HFFc6 (cell line): ENCODE measurements at regions not wholly inside any gene's neighbourhood (a gene's known extent, or its start where the extent isn't known, plus 50 kb on each side); places are given as distances from the start of the nearest gene placed in this dataset.
"Not testable (repeated sequence)": the region's sequence is repeated elsewhere in the genome, so short reads cannot be mapped to it uniquely, and the experiment has no call there.

Experiments
- DNase-seq: peaks from one replicate; pipeline ENCODE4 v3.0.0-alpha.2; 2018
- H3K27ac Mint-ChIP-seq: 2 replicates; pipeline ENCODE4 v1.8.0; 2020; ENCODE audit warnings: mild to moderate bottlenecking, mixed read lengths
- H3K27me3 Mint-ChIP-seq: 2 replicates; pipeline ENCODE4 v1.8.0; 2021; ENCODE audit warnings: mild to moderate bottlenecking, moderate library complexity, mixed read lengths; ENCODE audit not compliant: insufficient read depth
- H3K36me3 Mint-ChIP-seq: 2 replicates; pipeline ENCODE4 v1.8.0; 2021; ENCODE audit warnings: low read depth, mixed read lengths
- H3K4me1 Mint-ChIP-seq: 2 replicates; pipeline ENCODE4 v1.8.0; 2020; ENCODE audit warnings: low read depth, mixed read lengths
- H3K4me3 Mint-ChIP-seq: 2 replicates; pipeline ENCODE4 v1.8.0; 2020; ENCODE audit warnings: mild to moderate bottlenecking, moderate library complexity, mixed read lengths
- H3K9me3 Mint-ChIP-seq: 2 replicates; pipeline ENCODE4 v1.8.0; 2020; ENCODE audit warnings: mild to moderate bottlenecking, mixed read lengths
- TF ChIP-seq, protein P1 (sequence below): fragments of 200-600 bp; sonication (generic); IDR thresholded peaks from 2 replicates; pipeline ENCODE4 v1.5.0; 2021; ENCODE audit warnings: antibody characterized with exemption, mild to moderate bottlenecking

DNA sequence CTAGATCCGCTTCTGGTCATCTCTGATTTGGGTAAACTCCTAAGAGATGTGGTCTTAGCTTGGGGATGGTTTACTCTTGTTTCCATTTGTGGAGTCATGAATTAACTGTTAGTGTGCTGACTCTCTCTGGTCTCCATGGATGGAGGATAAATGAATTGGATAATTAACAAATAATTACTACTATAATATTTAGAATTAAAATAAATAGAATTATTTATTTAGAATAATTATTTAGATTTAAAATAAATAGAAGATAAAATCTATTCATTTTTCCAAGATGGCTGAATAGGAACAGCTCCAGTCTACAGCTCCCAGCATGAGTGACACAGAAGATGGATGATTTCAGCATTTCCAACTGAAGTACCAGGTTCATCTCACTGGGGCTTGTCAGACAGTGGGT lies 1587.4 kb upstream of the AGA start:
- DNase-seq: no peak
- Mint-ChIP-seq H3K27me3 (no peaks in the 10 kb centered on the region), H3K27ac (no peak overlapping the region), H3K36me3 (peaks cover 7% of the 10 kb centered on the region; the same call in 1 of the 2 replicates), H3K4me3 (no peak overlapping the region), H3K9me3 (peaks cover 42% of the 10 kb centered on the region), H3K4me1 (no peaks in the 10 kb centered on the region)
- TF ChIP-seq, protein P1, sequence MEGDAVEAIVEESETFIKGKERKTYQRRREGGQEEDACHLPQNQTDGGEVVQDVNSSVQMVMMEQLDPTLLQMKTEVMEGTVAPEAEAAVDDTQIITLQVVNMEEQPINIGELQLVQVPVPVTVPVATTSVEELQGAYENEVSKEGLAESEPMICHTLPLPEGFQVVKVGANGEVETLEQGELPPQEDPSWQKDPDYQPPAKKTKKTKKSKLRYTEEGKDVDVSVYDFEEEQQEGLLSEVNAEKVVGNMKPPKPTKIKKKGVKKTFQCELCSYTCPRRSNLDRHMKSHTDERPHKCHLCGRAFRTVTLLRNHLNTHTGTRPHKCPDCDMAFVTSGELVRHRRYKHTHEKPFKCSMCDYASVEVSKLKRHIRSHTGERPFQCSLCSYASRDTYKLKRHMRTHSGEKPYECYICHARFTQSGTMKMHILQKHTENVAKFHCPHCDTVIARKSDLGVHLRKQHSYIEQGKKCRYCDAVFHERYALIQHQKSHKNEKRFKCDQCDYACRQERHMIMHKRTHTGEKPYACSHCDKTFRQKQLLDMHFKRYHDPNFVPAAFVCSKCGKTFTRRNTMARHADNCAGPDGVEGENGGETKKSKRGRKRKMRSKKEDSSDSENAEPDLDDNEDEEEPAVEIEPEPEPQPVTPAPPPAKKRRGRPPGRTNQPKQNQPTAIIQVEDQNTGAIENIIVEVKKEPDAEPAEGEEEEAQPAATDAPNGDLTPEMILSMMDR: no peak

DNA sequence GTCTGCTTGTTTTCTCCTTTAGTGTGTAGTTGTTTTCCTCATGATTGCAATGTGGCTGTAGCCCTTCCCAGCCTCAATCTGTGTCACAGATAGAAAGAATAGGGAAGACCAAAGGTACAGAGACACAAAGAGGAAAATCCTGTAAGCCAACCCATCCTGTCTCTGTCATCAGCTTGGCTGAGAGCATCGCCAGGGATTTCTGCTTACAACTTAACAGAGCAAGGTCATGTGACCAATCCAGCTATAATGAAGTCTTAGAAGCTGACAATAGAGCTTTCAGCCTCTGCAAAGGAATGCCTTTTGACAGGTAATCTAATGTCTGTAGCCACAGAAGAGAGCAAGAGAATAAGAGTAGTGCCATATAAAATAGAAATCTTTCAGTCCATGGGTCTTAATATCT lies 1598.0 kb upstream of the AGA start:
- H3K27ac Mint-ChIP-seq: no peak overlapping the region
- H3K36me3 Mint-ChIP-seq: no peaks in the 10 kb centered on the region
- DNase-seq: no peak
- TF ChIP-seq, protein P1: no peak
- no peak overlapping the region for H3K4me3 Mint-ChIP-seq
- no peaks in the 10 kb centered on the region; the same call in 1 of the 2 replicates for H3K27me3 Mint-ChIP-seq
- peaks cover 17% of the 10 kb centered on the region for H3K9me3 Mint-ChIP-seq
- no peaks in the 10 kb centered on the region for H3K4me1 Mint-ChIP-seq

DNA sequence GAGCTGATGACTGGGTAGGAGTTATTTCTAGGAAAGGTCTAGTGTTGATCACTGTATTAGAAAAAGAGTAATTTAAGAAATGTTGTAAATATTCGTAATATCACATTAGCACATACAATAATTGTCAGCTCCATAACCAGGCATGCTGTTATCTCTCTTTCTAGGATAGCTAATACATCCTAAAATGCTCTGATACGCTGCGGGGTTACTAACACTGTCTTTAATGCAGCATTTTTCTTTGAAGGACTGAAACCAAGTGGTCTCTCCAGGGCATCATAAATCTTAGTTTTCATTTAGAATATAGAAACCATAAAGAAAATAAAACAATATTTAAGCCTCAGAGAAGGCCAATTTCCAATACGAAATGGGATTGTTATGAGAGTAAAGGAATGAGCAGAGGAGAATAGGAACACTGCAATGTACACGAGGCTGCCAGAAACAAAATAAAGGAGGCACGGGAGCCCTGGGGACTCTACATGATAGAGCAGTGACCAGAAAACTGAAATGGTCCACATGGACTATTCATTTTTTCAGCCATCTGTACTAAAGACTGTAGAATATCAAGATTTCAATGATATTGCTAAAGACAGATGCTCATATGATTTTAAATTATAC lies 1606.7 kb upstream of the AGA start:
- Mint-ChIP-seq H3K27ac (no peak overlapping the region), H3K4me1 (no peaks in the 10 kb centered on the region), H3K4me3 (no peak overlapping the region), H3K36me3 (no peaks in the 10 kb centered on the region), H3K9me3 (peaks cover 28% of the 10 kb centered on the region), H3K27me3 (no peaks in the 10 kb centered on the region)
- DNase-seq: no peak
- TF ChIP-seq, protein P1: no peak

DNA sequence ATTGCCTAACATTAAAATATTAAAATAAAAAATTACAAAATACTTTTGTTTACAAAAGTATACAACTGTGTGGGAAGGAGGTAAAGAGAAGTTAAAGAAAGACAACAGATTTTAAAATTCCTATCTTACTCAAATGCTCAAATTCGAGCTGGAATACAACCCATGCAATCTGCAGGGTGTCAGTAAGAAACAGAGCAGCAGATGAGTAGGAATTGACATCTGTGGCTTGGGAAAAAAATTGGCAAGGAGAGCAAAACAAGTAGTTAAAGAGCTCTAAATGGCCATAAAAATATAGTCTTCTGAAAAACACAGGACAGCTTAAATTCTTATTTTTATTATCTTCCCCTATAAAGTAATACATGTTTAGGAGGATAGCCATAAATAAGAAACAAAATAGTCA lies 1609.0 kb upstream of the AGA start:
- Mint-ChIP-seq H3K27me3 (no peaks in the 10 kb centered on the region), H3K4me1 (no peaks in the 10 kb centered on the region), H3K4me3 (no peak overlapping the region), H3K36me3 (no peaks in the 10 kb centered on the region), H3K27ac (no peak overlapping the region), H3K9me3 (peaks cover 18% of the 10 kb centered on the region)
- TF ChIP-seq, protein P1: no peak
- DNase-seq: no peak

DNA sequence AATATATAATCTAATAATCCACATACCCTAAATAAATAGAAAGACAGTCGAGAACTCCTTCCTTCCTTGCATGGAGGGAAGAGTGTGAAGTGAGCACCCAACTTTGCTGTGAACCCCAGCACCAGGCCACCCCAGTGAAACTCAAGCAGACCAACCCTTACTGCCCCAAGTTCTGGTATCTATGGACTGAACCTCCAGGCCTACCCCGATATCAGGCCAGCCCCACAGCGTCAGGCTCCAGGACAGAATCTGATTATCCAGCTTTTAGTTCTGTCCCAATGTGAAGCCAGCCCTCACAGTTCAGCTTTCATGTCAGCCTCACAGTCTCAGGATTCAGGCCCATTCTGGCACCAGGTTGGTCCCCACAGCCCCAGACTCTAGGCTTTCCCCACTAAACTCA lies 1617.2 kb upstream of the AGA start:
- H3K4me3 Mint-ChIP-seq: no peak overlapping the region
- no peaks in the 10 kb centered on the region for H3K4me1 Mint-ChIP-seq
- no peak for DNase-seq
- TF ChIP-seq, protein P1: no peak
- H3K9me3 Mint-ChIP-seq: peaks cover 44% of the 10 kb centered on the region
- H3K36me3 Mint-ChIP-seq: no peaks in the 10 kb centered on the region
- H3K27ac Mint-ChIP-seq: no peak overlapping the region
- H3K27me3 Mint-ChIP-seq: no peaks in the 10 kb centered on the region

DNA sequence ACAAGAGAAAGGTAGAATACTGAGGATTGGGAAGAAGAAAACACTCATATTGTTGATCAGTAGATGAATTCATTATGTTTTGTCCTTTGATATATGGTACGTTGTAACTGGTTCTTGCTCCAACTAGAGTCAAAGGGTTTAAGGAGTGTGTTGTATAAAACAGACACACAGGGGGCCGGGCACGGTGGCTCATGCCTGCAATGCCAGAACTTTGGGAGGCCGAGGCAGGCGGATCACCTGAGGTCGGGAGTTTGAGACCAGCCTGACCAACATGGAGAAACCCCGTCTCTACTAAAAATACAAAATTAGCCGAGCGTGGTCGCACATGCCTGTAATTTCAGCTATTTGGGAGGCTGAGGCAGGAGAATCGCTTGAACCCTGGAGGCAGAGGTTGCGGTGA lies 1624.0 kb upstream of the AGA start:
- not testable (repeated sequence) for H3K4me1 Mint-ChIP-seq, H3K27ac Mint-ChIP-seq

More for the DNA sequence above, 1624.0 kb upstream of the AGA start:
- H3K36me3 Mint-ChIP-seq, H3K27me3 Mint-ChIP-seq, H3K4me3 Mint-ChIP-seq, DNase-seq: not testable (repeated sequence)
- H3K9me3 Mint-ChIP-seq: peaks cover 27% of the 10 kb centered on the region
